Parathyroid adenoma (tissue), 2 donors: ENCODE measurements at regions not wholly inside any gene's neighbourhood (a gene's known extent, or its start where the extent isn't known, plus 50 kb on each side); places are given as distances from the start of the nearest gene placed in this dataset.

ENCODE experiments used
- H2AFZ ChIP-seq: fragments of 300-600 bp; sonication (generic); one replicate; pipeline ENCODE4 v1.7.0; 2017; ENCODE audit warnings: antibody characterized with exemption, mild to moderate bottlenecking
- H3K27ac ChIP-seq: fragments of 300-600 bp; sonication (generic); one replicate; pipeline ENCODE4 v1.7.0; 2017
- H3K27me3 ChIP-seq: fragments of 300-600 bp; sonication (generic); one replicate; pipeline ENCODE4 v1.7.0; 2017; ENCODE audit warnings: low read length; ENCODE audit not compliant: control insufficient read depth, insufficient read depth
- H3K36me3 ChIP-seq: fragments of 300-600 bp; sonication (generic); one replicate; pipeline ENCODE4 v1.7.0; 2017; ENCODE audit warnings: low read length; ENCODE audit not compliant: control insufficient read depth, insufficient read depth
- H3K4me1 ChIP-seq: fragments of 300-600 bp; sonication (generic); one replicate; pipeline ENCODE4 v1.7.0; 2017; ENCODE audit warnings: control low read depth
- H3K4me2 ChIP-seq: fragments of 300-600 bp; sonication (generic); one replicate; pipeline ENCODE4 v1.7.0; 2017; ENCODE audit warnings: low read length
- H3K4me3 ChIP-seq: fragments of 300-600 bp; sonication (generic); one replicate; pipeline ENCODE4 v1.7.0; 2017; ENCODE audit warnings: low read depth, low read length
- H3K79me2 ChIP-seq: fragments of 300-600 bp; sonication (generic); one replicate; pipeline ENCODE4 v1.7.0; 2017; ENCODE audit warnings: control low read depth
- H3K9ac ChIP-seq: fragments of 300-600 bp; sonication (generic); one replicate; pipeline ENCODE4 v1.7.0; 2017; ENCODE audit warnings: mild to moderate bottlenecking
- H3K9me3 ChIP-seq: fragments of 300-600 bp; sonication (generic); one replicate; pipeline ENCODE4 v1.7.0; 2017; ENCODE audit warnings: low read length; ENCODE audit not compliant: control insufficient read depth
- CTCF ChIP-seq: fragments of 300-600 bp; sonication (generic); IDR thresholded peaks from one replicate; pipeline ENCODE4 v1.7.0; 2017; ENCODE audit warnings: antibody characterized with exemption, mild to moderate bottlenecking
- donor health status: primary hyperparathyroidism.

- no peak overlapping the region for H2AFZ ChIP-seq
- H3K9ac ChIP-seq = no peak overlapping the region
- H3K4me2 ChIP-seq = no peak overlapping the region
- H3K4me1 ChIP-seq = no peaks in the 10 kb centered on the region
- H3K4me3 ChIP-seq = no peak overlapping the region
- no peak for TF ChIP-seq CTCF
- peaks cover 18% of the 10 kb centered on the region for H3K79me2 ChIP-seq
- H3K36me3 ChIP-seq = no peaks in the 10 kb centered on the region
- no peak overlapping the region for H3K27ac ChIP-seq
- no peaks in the 10 kb centered on the region for H3K27me3 ChIP-seq
- no peaks in the 10 kb centered on the region for H3K9me3 ChIP-seq
Measured at GRCh38 chr6:56756219-56756789, 113.6 kb upstream of the DST start.

- no peak for TF ChIP-seq CTCF
- Histone ChIP-seq H3K27me3 (no peaks in the 10 kb centered on the region), H3K36me3 (no peaks in the 10 kb centered on the region), H3K4me3 (no peak overlapping the region), H3K27ac (no peak overlapping the region), H3K9ac (no peak overlapping the region), H3K79me2 (peaks cover 18% of the 10 kb centered on the region), H3K4me2 (no peak overlapping the region), H3K4me1 (no peaks in the 10 kb centered on the region), H2AFZ (no peak overlapping the region), H3K9me3 (no peaks in the 10 kb centered on the region)
Measured at GRCh38 chr6:56755040-56755439, 112.4 kb upstream of the DST start.

GRCh38 chr6:56753811-56754210, 111.1 kb upstream of the DST start:
- no peak overlapping the region for H3K4me3 ChIP-seq
- TF ChIP-seq CTCF = no peak
- no peak overlapping the region for H3K27ac ChIP-seq
- H3K4me1 ChIP-seq = no peaks in the 10 kb centered on the region
- peaks cover 13% of the 10 kb centered on the region for H3K79me2 ChIP-seq
- no peak overlapping the region for H2AFZ ChIP-seq
- H3K9ac ChIP-seq = no peak overlapping the region
- H3K9me3 ChIP-seq = no peaks in the 10 kb centered on the region
- no peaks in the 10 kb centered on the region for H3K36me3 ChIP-seq
- no peaks in the 10 kb centered on the region for H3K27me3 ChIP-seq
- no peak overlapping the region for H3K4me2 ChIP-seq

GRCh38 chr6:56752534-56752933, 109.8 kb upstream of the DST start:
- no peak overlapping the region for H3K4me2 ChIP-seq
- H3K4me1 ChIP-seq = no peaks in the 10 kb centered on the region
- no peak overlapping the region for H3K4me3 ChIP-seq
- peaks cover 5% of the 10 kb centered on the region for H3K79me2 ChIP-seq
- TF ChIP-seq CTCF = no peak
- H3K27me3 ChIP-seq = no peaks in the 10 kb centered on the region
- no peak overlapping the region for H2AFZ ChIP-seq
- no peaks in the 10 kb centered on the region for H3K9me3 ChIP-seq
- no peak overlapping the region for H3K27ac ChIP-seq
- no peaks in the 10 kb centered on the region for H3K36me3 ChIP-seq
- no peak overlapping the region for H3K9ac ChIP-seq

- H3K79me2 ChIP-seq = peaks cover 6% of the 10 kb centered on the region
- no peak overlapping the region for H2AFZ ChIP-seq
- no peak overlapping the region for H3K9ac ChIP-seq
- H3K27me3 ChIP-seq = no peaks in the 10 kb centered on the region
- H3K36me3 ChIP-seq = no peaks in the 10 kb centered on the region
- H3K9me3 ChIP-seq = no peaks in the 10 kb centered on the region
- no peaks in the 10 kb centered on the region for H3K4me1 ChIP-seq
- no peak overlapping the region for H3K27ac ChIP-seq
- H3K4me3 ChIP-seq = no peak overlapping the region
- H3K4me2 ChIP-seq = no peak overlapping the region
- no peak for TF ChIP-seq CTCF
Measured at GRCh38 chr6:56752009-56752408, 109.3 kb upstream of the DST start.
